Liver (tissue), 8 donors: ENCODE measurements at regions not wholly inside any gene's neighbourhood (a gene's known extent, or its start where the extent isn't known, plus 50 kb on each side); places are given as distances from the start of the nearest gene placed in this dataset.

Source experiments
- DNase-seq: peaks from one replicate; pipeline ENCODE4 v3.0.0-alpha.2; 2017; ENCODE audit warnings: low spot score
- H3K27ac ChIP-seq, 2 donors: one replicate each; pipeline ENCODE4 v1.7.0; 2013; ENCODE audit warnings: inconsistent platforms in 2 of 2, low read length in 2 of 2, control low read depth in 1 of 2, low read depth in 1 of 2, mild to moderate bottlenecking in 1 of 2
- H3K27me3 ChIP-seq, 4 donors: one replicate each; pipeline versions ENCODE4 v1.6.1 to v1.7.0; 2013; ENCODE audit warnings: low read length in 3 of 4, inconsistent platforms in 1 of 4, mild to moderate bottlenecking in 1 of 4, moderate library complexity in 1 of 4; ENCODE audit not compliant: control insufficient read depth in 4 of 4, insufficient read depth in 4 of 4
- H3K36me3 ChIP-seq, 4 donors: one replicate each; pipeline versions ENCODE4 v1.6.1 to v1.7.0; 2013; ENCODE audit warnings: low read length in 3 of 4, mild to moderate bottlenecking in 3 of 4, low read depth in 1 of 4, moderate library complexity in 1 of 4; ENCODE audit not compliant: control insufficient read depth in 4 of 4, insufficient read depth in 3 of 4
- H3K4me1 ChIP-seq, 4 donors: one replicate each; pipeline versions ENCODE4 v1.6.1 to v1.7.0; 2013; ENCODE audit warnings: low read length in 3 of 4, mild to moderate bottlenecking in 3 of 4, moderate library complexity in 1 of 4; ENCODE audit not compliant: control insufficient read depth in 4 of 4, insufficient read depth in 4 of 4
- H3K4me3 ChIP-seq, 3 donors: one replicate each; pipeline versions ENCODE4 v1.6.1 to v1.7.0; 2013; ENCODE audit warnings: low read length in 3 of 3, control low read depth in 1 of 3, low read depth in 1 of 3, mild to moderate bottlenecking in 1 of 3
- H3K9ac ChIP-seq, 2 donors: one replicate each; pipeline ENCODE4 v1.7.0; 2013; ENCODE audit warnings: low read length in 2 of 2, mild to moderate bottlenecking in 2 of 2, moderate library complexity in 2 of 2, control low read depth in 1 of 2, low read depth in 1 of 2
- H3K9me3 ChIP-seq, 4 donors: one replicate each; pipeline versions ENCODE4 v1.6.1 to v1.7.0; 2013; ENCODE audit warnings: low read length in 3 of 4; ENCODE audit not compliant: control insufficient read depth in 4 of 4
- EGR1 ChIP-seq, 2 donors: IDR thresholded peaks; 2 replicates each; pipeline ENCODE4 v1.6.1; 2016 to 2018; ENCODE audit warnings: antibody characterized with exemption in 2 of 2, low read depth in 2 of 2
- FOXA1 ChIP-seq: IDR thresholded peaks from 2 replicates; pipeline ENCODE4 v1.6.1; 2016; ENCODE audit warnings: antibody characterized with exemption
- FOXA2 ChIP-seq: IDR thresholded peaks from 2 replicates; pipeline ENCODE4 v1.6.1; 2016; ENCODE audit warnings: antibody characterized with exemption
- GABPA ChIP-seq, 2 donors: IDR thresholded peaks in 1 of 2; conservative IDR thresholded peaks in 1 of 2; 2 replicates each; pipeline ENCODE4 v1.6.1; 2016; ENCODE audit warnings: antibody characterized with exemption in 2 of 2, mild to moderate bottlenecking in 1 of 2, moderate library complexity in 1 of 2
- HNF4A ChIP-seq, 2 donors: conservative IDR thresholded peaks; 2 replicates each; pipeline ENCODE4 v1.6.1; 2016; ENCODE audit warnings: antibody characterized with exemption in 2 of 2, mild to moderate bottlenecking in 2 of 2
- HNF4G ChIP-seq: IDR thresholded peaks from 2 replicates; pipeline ENCODE4 v1.6.1; 2016; ENCODE audit warnings: antibody characterized with exemption
- JUND ChIP-seq, 2 donors: IDR thresholded peaks; 2 replicates each; pipeline ENCODE4 v1.6.1; 2016; ENCODE audit warnings: antibody characterized with exemption in 2 of 2
- NR2F2 ChIP-seq: IDR thresholded peaks from 2 replicates; pipeline ENCODE4 v1.6.1; 2016; ENCODE audit warnings: antibody characterized with exemption
- RAD21 ChIP-seq, 2 donors: IDR thresholded peaks; 2 replicates each; pipeline ENCODE4 v1.6.1; 2016; ENCODE audit warnings: antibody characterized with exemption in 2 of 2, mild to moderate bottlenecking in 2 of 2
- RXRA ChIP-seq, 2 donors: IDR thresholded peaks; 2 replicates each; pipeline ENCODE4 v1.6.1; 2017 to 2018; ENCODE audit warnings: antibody characterized with exemption in 2 of 2, mild to moderate bottlenecking in 1 of 2
- TAF1 ChIP-seq: conservative IDR thresholded peaks from 2 replicates; pipeline ENCODE4 v1.6.1; 2016; ENCODE audit warnings: antibody characterized with exemption, mild to moderate bottlenecking
- YY1 ChIP-seq: IDR thresholded peaks from 2 replicates; pipeline ENCODE4 v1.6.1; 2016; ENCODE audit warnings: antibody characterized with exemption, mild to moderate bottlenecking
- WGBS: extraction: QIAGEN DNeasy Blood & Tissue Kit; methylation state at CpG from one replicate; pipeline ENCODE4 v1.1.7; 2013; 5-methylcytosine and 5-hydroxymethylcytosine counted together
- TF ChIP-seq, protein P1 (sequence below): IDR thresholded peaks from 2 replicates; pipeline ENCODE4 v1.6.1; 2016; ENCODE audit warnings: antibody characterized with exemption
- TF ChIP-seq, protein P2 (sequence below): fragments of 150-350 bp; IDR thresholded peaks from 2 replicates; pipeline ENCODE4 v1.5.1; 2017; ENCODE audit warnings: improper control_type of control experiment, low read depth, low read length; ENCODE audit not compliant: missing input control
- TF ChIP-seq, protein P3 (sequence below): IDR thresholded peaks from 2 replicates; pipeline ENCODE4 v1.6.1; 2016; ENCODE audit warnings: antibody characterized with exemption
- TF ChIP-seq, protein P4 (sequence below): IDR thresholded peaks from 2 replicates; pipeline ENCODE4 v1.6.1; 2016; ENCODE audit warnings: antibody characterized with exemption, mild to moderate bottlenecking
- TF ChIP-seq, protein P5 (sequence below): IDR thresholded peaks from 2 replicates; pipeline ENCODE4 v1.6.1; 2016; ENCODE audit warnings: antibody characterized with exemption
- donor health status: healthy.
- donor health status: healthy.
- donor health status: healthy.
- donor health status: healthy.
- donor health status: healthy.

DNA sequence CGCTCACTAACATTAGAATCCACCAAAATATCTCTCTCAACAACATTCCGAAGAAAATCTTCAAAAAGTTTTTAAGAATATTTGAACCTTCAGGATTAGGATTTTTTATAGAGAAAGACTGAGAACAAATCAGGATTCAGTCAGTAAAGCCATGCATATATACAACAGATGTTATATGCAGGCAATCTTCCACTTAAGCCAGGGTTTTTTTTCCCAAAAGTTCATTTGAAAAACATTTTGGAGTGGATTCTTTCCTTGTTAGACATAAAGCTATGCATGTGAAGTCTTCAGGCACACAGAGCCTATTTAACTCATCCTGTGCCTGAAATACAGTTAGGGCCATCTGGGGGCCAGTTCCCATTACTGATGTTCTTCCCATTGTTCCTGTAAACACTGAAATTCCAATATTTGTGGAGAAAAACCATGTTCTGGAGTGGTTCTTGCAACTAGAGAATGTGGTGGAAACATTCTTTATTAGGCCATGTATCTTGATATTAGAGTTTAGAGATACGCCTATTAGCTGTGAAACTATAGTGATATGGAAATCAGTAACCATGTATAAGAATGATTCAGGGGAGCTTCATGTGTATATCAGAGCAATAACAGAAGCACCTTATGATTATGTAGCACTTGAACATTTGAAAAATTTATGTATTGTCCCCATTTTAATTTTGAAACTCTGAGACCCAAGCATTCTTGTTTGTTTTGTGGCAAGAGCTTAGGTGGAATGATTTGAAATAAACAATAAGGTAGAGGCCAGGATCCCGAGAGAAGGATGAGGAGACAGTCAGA, 61.7 kb downstream of the PLEKHG1 start:
- Histone ChIP-seq H3K9me3 (no peaks in the 10 kb centered on the region), H3K27ac (no peak overlapping the region), H3K9ac (no peak overlapping the region), H3K4me1 (no peaks in the 10 kb centered on the region), H3K27me3 (no peaks in the 10 kb centered on the region), H3K36me3 (no peaks in the 10 kb centered on the region), H3K4me3 (no peak overlapping the region)
- no peak for TF ChIP-seq EGR1 (IDR thresholded peaks at IDR 0.05; ENCODE audit: low read depth in 2 of 2)
- TF ChIP-seq, protein P1, sequence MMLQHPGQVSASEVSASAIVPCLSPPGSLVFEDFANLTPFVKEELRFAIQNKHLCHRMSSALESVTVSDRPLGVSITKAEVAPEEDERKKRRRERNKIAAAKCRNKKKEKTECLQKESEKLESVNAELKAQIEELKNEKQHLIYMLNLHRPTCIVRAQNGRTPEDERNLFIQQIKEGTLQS = no peak
- TF ChIP-seq RAD21 (IDR thresholded peaks at IDR 0.05) = no peak
- TF ChIP-seq FOXA2 = no peak
- TF ChIP-seq, protein P2, sequence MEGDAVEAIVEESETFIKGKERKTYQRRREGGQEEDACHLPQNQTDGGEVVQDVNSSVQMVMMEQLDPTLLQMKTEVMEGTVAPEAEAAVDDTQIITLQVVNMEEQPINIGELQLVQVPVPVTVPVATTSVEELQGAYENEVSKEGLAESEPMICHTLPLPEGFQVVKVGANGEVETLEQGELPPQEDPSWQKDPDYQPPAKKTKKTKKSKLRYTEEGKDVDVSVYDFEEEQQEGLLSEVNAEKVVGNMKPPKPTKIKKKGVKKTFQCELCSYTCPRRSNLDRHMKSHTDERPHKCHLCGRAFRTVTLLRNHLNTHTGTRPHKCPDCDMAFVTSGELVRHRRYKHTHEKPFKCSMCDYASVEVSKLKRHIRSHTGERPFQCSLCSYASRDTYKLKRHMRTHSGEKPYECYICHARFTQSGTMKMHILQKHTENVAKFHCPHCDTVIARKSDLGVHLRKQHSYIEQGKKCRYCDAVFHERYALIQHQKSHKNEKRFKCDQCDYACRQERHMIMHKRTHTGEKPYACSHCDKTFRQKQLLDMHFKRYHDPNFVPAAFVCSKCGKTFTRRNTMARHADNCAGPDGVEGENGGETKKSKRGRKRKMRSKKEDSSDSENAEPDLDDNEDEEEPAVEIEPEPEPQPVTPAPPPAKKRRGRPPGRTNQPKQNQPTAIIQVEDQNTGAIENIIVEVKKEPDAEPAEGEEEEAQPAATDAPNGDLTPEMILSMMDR = no peak
- no peak for TF ChIP-seq HNF4A (conservative IDR thresholded peaks at IDR 0.05)
- 92% methylated on average over 4 of the region's 4 CpGs for WGBS
- no peak for DNase-seq

DNA sequence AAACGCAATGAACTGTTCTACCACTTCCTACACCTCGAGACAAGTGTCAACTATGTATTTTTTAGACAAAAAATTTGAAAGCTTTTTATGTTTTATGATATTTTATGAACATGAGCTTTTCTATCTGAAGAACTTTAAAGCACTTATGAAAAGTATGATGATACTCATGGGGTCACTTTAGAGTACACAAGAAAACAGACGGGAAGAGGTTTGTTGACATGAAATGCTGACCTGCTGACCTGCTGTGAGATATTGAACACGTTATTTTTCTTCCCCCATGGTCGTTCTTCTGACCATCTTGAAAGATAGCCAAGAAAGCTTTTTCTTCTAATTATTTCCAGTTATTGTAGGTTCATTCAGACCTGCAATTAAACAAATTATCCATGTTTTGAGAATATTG, 63.1 kb downstream of the PLEKHG1 start:
- no peaks in the 10 kb centered on the region for H3K36me3 ChIP-seq
- H3K27ac ChIP-seq = no peak overlapping the region
- TF ChIP-seq JUND (IDR thresholded peaks at IDR 0.05) (no peak), NR2F2 (peak; percentile 76), RXRA (IDR thresholded peaks at IDR 0.05) (peak in 1 of 2 donors; percentile 5), HNF4A (conservative IDR thresholded peaks at IDR 0.05) (no peak)
- TF ChIP-seq, protein P3, sequence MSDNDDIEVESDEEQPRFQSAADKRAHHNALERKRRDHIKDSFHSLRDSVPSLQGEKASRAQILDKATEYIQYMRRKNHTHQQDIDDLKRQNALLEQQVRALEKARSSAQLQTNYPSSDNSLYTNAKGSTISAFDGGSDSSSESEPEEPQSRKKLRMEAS = no peak
- no peaks in the 10 kb centered on the region for H3K4me1 ChIP-seq
- no peaks in the 10 kb centered on the region for H3K27me3 ChIP-seq
- DNase-seq = no peak
- H3K9ac ChIP-seq = no peak overlapping the region
- no peaks in the 10 kb centered on the region for H3K9me3 ChIP-seq
- 42% methylated on average over 5 of the region's 5 CpGs for WGBS
- no peak overlapping the region for H3K4me3 ChIP-seq

DNA sequence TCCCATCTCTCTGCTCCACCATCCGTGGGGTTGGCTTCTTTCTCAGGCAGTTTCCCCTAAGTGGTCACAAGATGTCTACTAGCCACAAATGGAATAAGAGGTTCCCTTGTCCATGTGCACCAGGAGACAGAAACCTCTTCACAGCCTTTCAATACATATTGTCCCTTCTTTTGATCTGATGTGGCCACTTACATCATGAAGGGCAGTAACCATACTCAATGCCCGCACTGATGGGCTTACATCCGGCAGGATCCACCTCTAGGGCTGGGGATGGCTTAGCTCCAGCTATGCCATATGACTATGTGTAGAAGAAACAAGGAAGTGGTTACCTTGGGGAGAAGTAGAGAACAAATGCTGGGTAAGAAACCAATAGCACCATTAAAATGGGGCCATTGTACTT, 64.4 kb downstream of the PLEKHG1 start:
- 96% methylated on average over 3 of the region's 3 CpGs for WGBS
- Histone ChIP-seq H3K27me3 (no peaks in the 10 kb centered on the region), H3K4me1 (peaks cover 2 to 12% (median 7%) of the 10 kb centered on the region in 4 donors), H3K27ac (no peak overlapping the region), H3K36me3 (no peaks in the 10 kb centered on the region), H3K4me3 (no peak overlapping the region), H3K9me3 (no peaks in the 10 kb centered on the region), H3K9ac (no peak overlapping the region)
- DNase-seq = no peak
- TF ChIP-seq RXRA (IDR thresholded peaks at IDR 0.05) = no peak
- no peak for TF ChIP-seq EGR1 (IDR thresholded peaks at IDR 0.05; ENCODE audit: low read depth in 2 of 2)
- TF ChIP-seq, protein P4, sequence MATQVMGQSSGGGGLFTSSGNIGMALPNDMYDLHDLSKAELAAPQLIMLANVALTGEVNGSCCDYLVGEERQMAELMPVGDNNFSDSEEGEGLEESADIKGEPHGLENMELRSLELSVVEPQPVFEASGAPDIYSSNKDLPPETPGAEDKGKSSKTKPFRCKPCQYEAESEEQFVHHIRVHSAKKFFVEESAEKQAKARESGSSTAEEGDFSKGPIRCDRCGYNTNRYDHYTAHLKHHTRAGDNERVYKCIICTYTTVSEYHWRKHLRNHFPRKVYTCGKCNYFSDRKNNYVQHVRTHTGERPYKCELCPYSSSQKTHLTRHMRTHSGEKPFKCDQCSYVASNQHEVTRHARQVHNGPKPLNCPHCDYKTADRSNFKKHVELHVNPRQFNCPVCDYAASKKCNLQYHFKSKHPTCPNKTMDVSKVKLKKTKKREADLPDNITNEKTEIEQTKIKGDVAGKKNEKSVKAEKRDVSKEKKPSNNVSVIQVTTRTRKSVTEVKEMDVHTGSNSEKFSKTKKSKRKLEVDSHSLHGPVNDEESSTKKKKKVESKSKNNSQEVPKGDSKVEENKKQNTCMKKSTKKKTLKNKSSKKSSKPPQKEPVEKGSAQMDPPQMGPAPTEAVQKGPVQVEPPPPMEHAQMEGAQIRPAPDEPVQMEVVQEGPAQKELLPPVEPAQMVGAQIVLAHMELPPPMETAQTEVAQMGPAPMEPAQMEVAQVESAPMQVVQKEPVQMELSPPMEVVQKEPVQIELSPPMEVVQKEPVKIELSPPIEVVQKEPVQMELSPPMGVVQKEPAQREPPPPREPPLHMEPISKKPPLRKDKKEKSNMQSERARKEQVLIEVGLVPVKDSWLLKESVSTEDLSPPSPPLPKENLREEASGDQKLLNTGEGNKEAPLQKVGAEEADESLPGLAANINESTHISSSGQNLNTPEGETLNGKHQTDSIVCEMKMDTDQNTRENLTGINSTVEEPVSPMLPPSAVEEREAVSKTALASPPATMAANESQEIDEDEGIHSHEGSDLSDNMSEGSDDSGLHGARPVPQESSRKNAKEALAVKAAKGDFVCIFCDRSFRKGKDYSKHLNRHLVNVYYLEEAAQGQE = no peak
- TF ChIP-seq FOXA1 = no peak
- no peak for TF ChIP-seq RAD21 (IDR thresholded peaks at IDR 0.05)
- TF ChIP-seq TAF1 = no peak
- no peak for TF ChIP-seq GABPA (IDR thresholded peaks at IDR 0.05 in 1 of 2, conservative IDR thresholded peaks at IDR 0.05 in 1 of 2)
- no peak for TF ChIP-seq HNF4G
- no peak for TF ChIP-seq NR2F2
- TF ChIP-seq, protein P5, sequence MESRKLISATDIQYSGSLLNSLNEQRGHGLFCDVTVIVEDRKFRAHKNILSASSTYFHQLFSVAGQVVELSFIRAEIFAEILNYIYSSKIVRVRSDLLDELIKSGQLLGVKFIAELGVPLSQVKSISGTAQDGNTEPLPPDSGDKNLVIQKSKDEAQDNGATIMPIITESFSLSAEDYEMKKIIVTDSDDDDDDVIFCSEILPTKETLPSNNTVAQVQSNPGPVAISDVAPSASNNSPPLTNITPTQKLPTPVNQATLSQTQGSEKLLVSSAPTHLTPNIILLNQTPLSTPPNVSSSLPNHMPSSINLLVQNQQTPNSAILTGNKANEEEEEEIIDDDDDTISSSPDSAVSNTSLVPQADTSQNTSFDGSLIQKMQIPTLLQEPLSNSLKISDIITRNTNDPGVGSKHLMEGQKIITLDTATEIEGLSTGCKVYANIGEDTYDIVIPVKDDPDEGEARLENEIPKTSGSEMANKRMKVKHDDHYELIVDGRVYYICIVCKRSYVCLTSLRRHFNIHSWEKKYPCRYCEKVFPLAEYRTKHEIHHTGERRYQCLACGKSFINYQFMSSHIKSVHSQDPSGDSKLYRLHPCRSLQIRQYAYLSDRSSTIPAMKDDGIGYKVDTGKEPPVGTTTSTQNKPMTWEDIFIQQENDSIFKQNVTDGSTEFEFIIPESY = no peak
- no peak for TF ChIP-seq YY1
- TF ChIP-seq FOXA2 = no peak
- no peak for TF ChIP-seq HNF4A (conservative IDR thresholded peaks at IDR 0.05)
- TF ChIP-seq, protein P2 = no peak
